Heart left ventricle (tissue), 16 donors: ENCODE measurements at regions not wholly inside any gene's neighbourhood (a gene's known extent, or its start where the extent isn't known, plus 50 kb on each side); places are given as distances from the start of the nearest gene placed in this dataset.

ENCODE experiments used
- ATAC-seq, 4 donors: fragments of 200-7000 bp; cut with Tn5 transposase; one replicate each; pipeline ENCODE4 v1.9.1; 2020 to 2022; ENCODE audit warnings: moderate library complexity in 4 of 4, mild to moderate bottlenecking in 3 of 4, moderate number of reproducible peaks in 1 of 4
- DNase-seq, 5 donors: peaks; one replicate each; pipeline ENCODE4 v3.0.0-alpha.2; 2020
- H3K27ac ChIP-seq, 12 donors: fragments of 200-600 bp; sonication (generic) in 4 of 12; one replicate each; pipeline versions ENCODE4 v1.5.0 to v1.8.0; 2016 to 2022; ENCODE audit warnings: mild to moderate bottlenecking in 2 of 12
- H3K27me3 ChIP-seq, 9 donors: fragments of 200-600 bp; sonication (generic) in 2 of 9; one replicate each; pipeline versions ENCODE4 v1.5.1 to v1.8.0; 2016 to 2022; ENCODE audit warnings: mild to moderate bottlenecking in 3 of 9
- H3K36me3 ChIP-seq, 9 donors: fragments of 200-600 bp; sonication (generic) in 2 of 9; one replicate each; pipeline versions ENCODE4 v1.5.0 to v1.8.0; 2018 to 2022; ENCODE audit warnings: mild to moderate bottlenecking in 2 of 9
- H3K4me1 ChIP-seq, 12 donors: fragments of 200-600 bp; sonication (generic) in 4 of 12; one replicate each; pipeline versions ENCODE4 v1.5.0 to v1.8.0; 2016 to 2022; ENCODE audit warnings: mild to moderate bottlenecking in 3 of 12
- H3K4me3 ChIP-seq, 12 donors: fragments of 200-600 bp; sonication (generic) in 4 of 12; one replicate each; pipeline versions ENCODE4 v1.5.0 to v1.8.0; 2017 to 2022; ENCODE audit warnings: mild to moderate bottlenecking in 9 of 12, moderate library complexity in 4 of 12
- H3K9me3 ChIP-seq, 12 donors: fragments of 200-600 bp; sonication (generic) in 4 of 12; one replicate each; pipeline versions ENCODE4 v1.5.0 to v1.8.0; 2016 to 2022; ENCODE audit warnings: mild to moderate bottlenecking in 1 of 12
- POLR2A ChIP-seq, 2 donors: fragments of 450-650 bp; IDR thresholded peaks; one replicate each; pipeline ENCODE4 v1.6.1; 2017; ENCODE audit warnings: antibody characterized with exemption in 2 of 2, mild to moderate bottlenecking in 2 of 2, moderate library complexity in 2 of 2
- WGBS, 4 donors: extraction: QIAGEN DNeasy Blood & Tissue Kit in 2 of 4; methylation state at CpG; one replicate each; pipeline versions ENCODE4 v1.1.5 to v1.1.7; 2013 to 2018; 5-methylcytosine and 5-hydroxymethylcytosine counted together
- intact Hi-C, 10 donors: fragments of 100-400 bp; cut with DNase I; formaldehyde crosslinking; loops; one replicate each; pipeline versions ENCODE4 v1.11.1 to v1.14.2; 2022
- TF ChIP-seq, protein P1 (sequence below), 12 donors: fragments of 200-600 bp; sonication (generic) in 4 of 12; IDR thresholded peaks; one replicate each; pipeline versions ENCODE4 v1.5.0 to v1.8.0; 2018 to 2022; ENCODE audit warnings: antibody characterized with exemption in 12 of 12, mild to moderate bottlenecking in 5 of 12
- donor health status: ischemic (EF 13 %, LVEDD 7.1; RV severe dilation, severe dysfunction).
- donor health status: healthy with polysubstance abuse.
- donor health status: DM: no; HTN: yes; CAD: no.
- donor health status: DM: no; HTN: no; CAD: no.
- donor health status: ischemic (EF 25% LVEDD 6.9; RV normal size, moderate dysfunction).
- donor health status: ischemic (EF 25% LVEDD 5.7; RV mildly dilated, moderate dysfunction).
- donor health status: healthy.
- donor health status: DM: yes; HTN: yes; CAD: no.
- donor health status: ischemic (EF 35%, LVEDD 5.7; RV mildly dilated, moderate dysfunction).
- donor health status: nonischemic (EF 11% LVEDD 7.7; RV severe dilation, severe dysfunction).
- donor health status: DM: yes; HTN: yes; CAD: no.
- donor health status: PGD.
- donor health status: ischemic (EF 29% LVEDD 5.4; RV normal size, mild dysfunction).
- donor health status: nonischemic (EF 23%, LVEDD 6.1; RV moderate dilation, normal function).

DNA sequence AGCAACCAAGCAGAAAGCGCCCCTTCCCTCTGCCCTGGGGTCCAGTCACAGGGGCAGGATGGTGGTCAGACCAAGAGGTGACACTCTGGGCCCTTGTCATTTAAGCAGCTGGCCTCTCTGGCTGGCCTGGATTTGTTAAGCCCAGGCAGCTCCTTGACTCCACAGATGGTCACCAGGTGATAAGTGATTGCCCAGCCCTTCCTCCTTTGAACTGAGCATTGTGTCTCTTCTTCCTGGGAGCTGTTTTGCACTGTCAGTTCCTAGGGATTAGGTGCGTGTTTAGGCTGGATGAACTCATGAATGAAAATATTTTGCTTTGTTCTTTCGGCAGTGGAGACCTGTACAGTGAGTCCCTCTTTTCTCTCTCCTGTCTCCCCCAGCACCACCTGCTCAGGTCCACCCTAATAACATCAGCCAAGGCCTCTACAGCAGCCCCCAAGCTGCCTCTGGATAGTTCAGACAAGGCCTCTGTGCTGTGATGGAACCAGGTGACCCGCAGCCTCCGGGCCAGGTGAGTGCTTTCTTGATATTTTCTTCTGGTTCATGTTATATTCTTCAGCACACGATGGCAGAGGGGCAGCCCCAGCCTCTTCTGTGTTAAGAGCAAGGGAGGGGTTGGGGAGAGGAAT, 139.7 kb upstream of the PITX1 start:
- Histone ChIP-seq H3K36me3 (no peaks in the 10 kb centered on the region), H3K27ac (no peak overlapping the region), H3K4me1 (no peaks in the 10 kb centered on the region), H3K27me3 (peaks cover 0 to 40% (median 8%) of the 10 kb centered on the region in 9 donors), H3K9me3 (no peaks in the 10 kb centered on the region), H3K4me3 (no peak overlapping the region)
- no peak for TF ChIP-seq POLR2A (IDR thresholded peaks at IDR 0.05)
- TF ChIP-seq, protein P1, sequence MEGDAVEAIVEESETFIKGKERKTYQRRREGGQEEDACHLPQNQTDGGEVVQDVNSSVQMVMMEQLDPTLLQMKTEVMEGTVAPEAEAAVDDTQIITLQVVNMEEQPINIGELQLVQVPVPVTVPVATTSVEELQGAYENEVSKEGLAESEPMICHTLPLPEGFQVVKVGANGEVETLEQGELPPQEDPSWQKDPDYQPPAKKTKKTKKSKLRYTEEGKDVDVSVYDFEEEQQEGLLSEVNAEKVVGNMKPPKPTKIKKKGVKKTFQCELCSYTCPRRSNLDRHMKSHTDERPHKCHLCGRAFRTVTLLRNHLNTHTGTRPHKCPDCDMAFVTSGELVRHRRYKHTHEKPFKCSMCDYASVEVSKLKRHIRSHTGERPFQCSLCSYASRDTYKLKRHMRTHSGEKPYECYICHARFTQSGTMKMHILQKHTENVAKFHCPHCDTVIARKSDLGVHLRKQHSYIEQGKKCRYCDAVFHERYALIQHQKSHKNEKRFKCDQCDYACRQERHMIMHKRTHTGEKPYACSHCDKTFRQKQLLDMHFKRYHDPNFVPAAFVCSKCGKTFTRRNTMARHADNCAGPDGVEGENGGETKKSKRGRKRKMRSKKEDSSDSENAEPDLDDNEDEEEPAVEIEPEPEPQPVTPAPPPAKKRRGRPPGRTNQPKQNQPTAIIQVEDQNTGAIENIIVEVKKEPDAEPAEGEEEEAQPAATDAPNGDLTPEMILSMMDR (IDR thresholded peaks at IDR 0.05) = no peak
- no peak for ATAC-seq
- no peak for DNase-seq
- intact Hi-C loops = no loop called here
- 66 to 80% (median 72%) methylated on average over 6 of the region's 6 CpGs for WGBS, 4 donors

DNA sequence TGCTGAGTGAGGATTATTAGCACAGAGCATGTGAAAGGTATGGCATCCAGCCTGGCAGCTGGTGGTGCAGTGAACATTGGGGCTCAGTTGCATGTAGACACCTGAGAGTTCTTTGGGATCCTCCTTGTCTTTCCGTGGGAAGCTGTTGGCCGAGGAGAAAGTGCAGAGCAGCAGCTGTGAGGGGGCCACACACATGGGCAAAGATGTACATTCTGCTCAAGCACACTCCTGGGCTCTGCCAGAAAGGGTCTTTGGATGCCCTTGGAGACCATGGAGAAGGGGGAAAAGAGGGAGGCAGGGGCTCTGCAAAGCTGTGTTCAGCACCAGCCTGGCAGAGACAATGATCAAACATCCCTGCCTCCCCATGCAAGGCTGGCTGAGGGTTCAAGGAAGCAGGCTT, 138.7 kb upstream of the PITX1 start:
- Histone ChIP-seq H3K36me3 (no peaks in the 10 kb centered on the region), H3K4me3 (no peak overlapping the region), H3K4me1 (no peaks in the 10 kb centered on the region), H3K27ac (no peak overlapping the region), H3K27me3 (peaks cover 0 to 51% (median 8%) of the 10 kb centered on the region in 9 donors), H3K9me3 (no peaks in the 10 kb centered on the region)
- TF ChIP-seq POLR2A (IDR thresholded peaks at IDR 0.05) = no peak
- TF ChIP-seq, protein P1 (IDR thresholded peaks at IDR 0.05) = no peak
- intact Hi-C loops = no loop called here
- DNase-seq (no peak), ATAC-seq (no peak)
- WGBS, 4 donors = 37 to 73% (median 41%) methylated on average over 2 of the region's 2 CpGs

DNA sequence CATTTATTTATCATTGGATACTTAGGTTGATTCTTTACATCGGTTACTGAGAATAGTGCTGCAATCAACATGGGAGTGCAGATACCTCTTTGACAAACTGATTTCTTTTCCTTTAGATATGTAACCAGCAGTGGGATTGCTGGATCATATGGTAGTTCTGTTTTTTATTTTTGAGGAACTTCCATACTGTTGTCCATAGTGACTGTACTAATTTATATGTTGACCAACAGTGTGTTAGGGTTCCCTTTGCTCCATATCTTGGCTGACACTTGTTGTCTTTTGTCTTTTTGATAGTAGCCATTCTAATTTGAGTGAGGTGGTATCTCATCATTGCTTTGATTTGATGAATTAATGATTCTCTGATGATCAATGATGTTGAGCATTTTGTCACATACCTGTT, 137.3 kb upstream of the PITX1 start:
- no peak overlapping the region for H3K4me3 ChIP-seq
- intact Hi-C loops = no loop called here
- no peaks in the 10 kb centered on the region for H3K9me3 ChIP-seq
- no peaks in the 10 kb centered on the region for H3K36me3 ChIP-seq
- DNase-seq (no peak), ATAC-seq (no peak)
- H3K27me3 ChIP-seq = peaks cover 0 to 53% (median 8%) of the 10 kb centered on the region in 9 donors
- TF ChIP-seq, protein P1 (IDR thresholded peaks at IDR 0.05) = no peak
- no peak for TF ChIP-seq POLR2A (IDR thresholded peaks at IDR 0.05)
- no peak overlapping the region for H3K27ac ChIP-seq
- no peaks in the 10 kb centered on the region for H3K4me1 ChIP-seq
- 88 to 94% (median 92%) methylated on average over 1 of the region's 1 CpG for WGBS, 4 donors

DNA sequence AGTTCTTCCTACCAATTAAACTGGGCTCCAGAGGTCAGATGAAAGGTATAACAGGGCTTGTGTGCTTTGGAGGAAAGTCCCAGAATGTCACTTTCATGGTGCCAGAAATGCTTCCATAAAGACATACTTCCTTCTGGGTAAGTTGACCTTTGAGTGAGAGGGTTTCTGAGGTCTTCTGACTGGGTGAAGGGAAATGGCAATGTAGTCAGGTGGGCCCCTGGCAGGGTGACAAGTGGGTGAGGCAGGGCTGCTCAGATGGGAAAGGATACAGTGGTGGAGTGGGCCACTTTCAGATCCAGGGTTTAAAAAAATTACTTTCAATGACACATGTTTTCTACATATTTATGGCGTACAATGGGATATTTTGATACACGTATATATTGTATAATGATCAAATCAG, 136.5 kb upstream of the PITX1 start:
- WGBS, 4 donors = 86 to 92% (median 89%) methylated on average over 2 of the region's 2 CpGs
- Histone ChIP-seq H3K36me3 (no peaks in the 10 kb centered on the region), H3K4me3 (no peak overlapping the region), H3K4me1 (no peaks in the 10 kb centered on the region), H3K9me3 (no peaks in the 10 kb centered on the region), H3K27me3 (peaks cover 0 to 58% (median 8%) of the 10 kb centered on the region in 9 donors), H3K27ac (no peak overlapping the region)
- ATAC-seq (no peak), DNase-seq (no peak)
- intact Hi-C loops = no loop called here
- no peak for TF ChIP-seq POLR2A (IDR thresholded peaks at IDR 0.05)
- TF ChIP-seq, protein P1 (IDR thresholded peaks at IDR 0.05) = no peak
